T1000 (cell line): ENCODE measurements at regions not wholly inside any gene's neighbourhood (a gene's known extent, or its start where the extent isn't known, plus 50 kb on each side); places are given as distances from the start of the nearest gene placed in this dataset.

Source experiments
- DNase-seq: peaks from one replicate; lab custom pipeline; 2025; ENCODE audit warnings: mixed read lengths; lab: John Stamatoyannopoulos, UW

- no peak for DNase-seq
Observed at GRCh38 chr17:71334048-71334751, 786.6 kb upstream of the SOX9 start.

GRCh38 chr17:71335212-71335611 is 785.6 kb upstream of the SOX9 start:
- no peak for DNase-seq

- no peak for DNase-seq
Observed at GRCh38 chr17:71337938-71338337, 782.9 kb upstream of the SOX9 start.

GRCh38 chr17:71338396-71338795 is 782.4 kb upstream of the SOX9 start:
- no peak for DNase-seq

GRCh38 chr17:71339206-71339605 is 781.6 kb upstream of the SOX9 start:
- no peak for DNase-seq

- DNase-seq, result no peak
Observed at GRCh38 chr17:71342737-71343136, 778.1 kb upstream of the SOX9 start.

GRCh38 chr17:71349908-71350600 is 770.8 kb upstream of the SOX9 start:
- no peak for DNase-seq

GRCh38 chr17:71360301-71360700 is 760.5 kb upstream of the SOX9 start:
- DNase-seq, result no peak

- no peak for DNase-seq
Observed at GRCh38 chr17:71361656-71362450, 759.0 kb upstream of the SOX9 start.

- no peak for DNase-seq
Observed at GRCh38 chr17:71363661-71364060, 757.2 kb upstream of the SOX9 start.

GRCh38 chr17:71371809-71372208 is 749.0 kb upstream of the SOX9 start:
- DNase-seq, result no peak

- DNase-seq, result no peak
Observed at GRCh38 chr17:71375948-71376347, 744.9 kb upstream of the SOX9 start.

- no peak for DNase-seq
Observed at GRCh38 chr17:71376933-71377332, 743.9 kb upstream of the SOX9 start.

GRCh38 chr17:71378036-71378435 is 742.8 kb upstream of the SOX9 start:
- no peak for DNase-seq

- DNase-seq, result no peak
Observed at GRCh38 chr17:71378741-71379140, 742.1 kb upstream of the SOX9 start.

GRCh38 chr17:71379512-71379911 is 741.3 kb upstream of the SOX9 start:
- no peak for DNase-seq

GRCh38 chr17:71380535-71380934 is 740.3 kb upstream of the SOX9 start:
- DNase-seq, result no peak

- DNase-seq, result no peak
Observed at GRCh38 chr17:71380936-71381335, 739.9 kb upstream of the SOX9 start.

GRCh38 chr17:71383091-71383490 is 737.7 kb upstream of the SOX9 start:
- DNase-seq, result no peak

- DNase-seq, result no peak
Observed at GRCh38 chr17:71387456-71387855, 733.4 kb upstream of the SOX9 start.

GRCh38 chr17:71392715-71393567 is 727.9 kb upstream of the SOX9 start:
- no peak for DNase-seq

- no peak for DNase-seq
Observed at GRCh38 chr17:71395901-71396300, 724.9 kb upstream of the SOX9 start.
